GM12878 (cell line): ENCODE measurements at regions not wholly inside any gene's neighbourhood (a gene's known extent, or its start where the extent isn't known, plus 50 kb on each side); places are given as distances from the start of the nearest gene placed in this dataset.

Source experiments
- ATAC-seq: fragments of 200-7000 bp; cut with Tn5 transposase; 3 replicates; pipeline ENCODE4 v1.9.1; 2020; ENCODE audit warnings: mild to moderate bottlenecking, moderate library complexity
- BruUV-seq: library from RNA; stranded (reverse); fragments of 400-500 nt; replicated peaks from 2 replicates; lab custom pipeline; 2021; lab: Mats Ljungman, UMichigan
- CTCF ChIA-PET: fragments of 300-600 bp; sonication (Branson Sonifier 250); formaldehyde crosslinking; extraction: SDS; loops from one replicate; lab custom pipeline; 2021; ENCODE audit warnings: inconsistent platforms; lab: Yijun Ruan, JAX
- POLR2A ChIA-PET: fragments of 350-600 bp; formaldehyde crosslinking; extraction: SDS; loops from one replicate; lab custom pipeline; 2021; ENCODE audit warnings: inconsistent platforms; lab: Charles Lee
- RAD21 ChIA-PET: fragments of 300-600 bp; sonication (Branson Sonifier 250); formaldehyde crosslinking; loops from one replicate; lab custom pipeline; 2023; ENCODE audit warnings: antibody characterized with exemption; ENCODE audit not compliant: unreplicated experiment; lab: Charles Lee
- SMC1A ChIA-PET: fragments of 300-600 bp; sonication (Branson Sonifier 250); formaldehyde crosslinking; loops from one replicate; lab custom pipeline; 2023; ENCODE audit not compliant: unreplicated experiment, uncharacterized antibody; lab: Charles Lee
- DNase-seq: peaks from one replicate; pipeline ENCODE4 v3.0.0-alpha.2; 2011; ENCODE audit warnings: low read depth, low spot score
- FAIRE-seq: peaks from 3 replicates; lab custom pipeline; 2011; peaks lifted over from hg19 to GRCh38; lab: Jason Lieb, UNC
- H2AFZ ChIP-seq: 2 replicates; pipeline ENCODE4 v1.6.0; 2011; ENCODE audit warnings: low read depth, low read length, control low read depth; ENCODE audit not compliant: control insufficient read depth
- H3K27ac ChIP-seq: 2 replicates; pipeline ENCODE4 v1.5.1; 2011; ENCODE audit warnings: control low read depth; ENCODE audit not compliant: control insufficient read depth, insufficient read depth
- H3K27me3 ChIP-seq, 2 experiments: replicated peaks in 1 of 2; 2 replicates each; pipeline versions ENCODE4 v1.6.0 to v1.6.1; 2011; ENCODE audit warnings: low read length in 1 of 2; ENCODE audit not compliant: control insufficient read depth in 2 of 2, insufficient read depth in 2 of 2
- H3K36me3 ChIP-seq, 2 experiments: 2 replicates each; pipeline ENCODE4 v1.5.1; 2011; ENCODE audit warnings: low read length in 1 of 2; ENCODE audit not compliant: control insufficient read depth in 2 of 2, insufficient read depth in 2 of 2
- H3K4me1 ChIP-seq: 2 replicates; pipeline ENCODE4 v1.6.1; 2011; ENCODE audit warnings: mild to moderate bottlenecking, low read length, moderate library complexity, mixed read lengths; ENCODE audit not compliant: control insufficient read depth, insufficient read depth
- H3K4me2 ChIP-seq: 2 replicates; pipeline ENCODE4 v1.6.0; 2011; ENCODE audit warnings: control low read depth; ENCODE audit not compliant: control insufficient read depth, insufficient read depth
- H3K4me3 ChIP-seq: fragments of 200-600 bp; sonication (generic); 2 replicates; pipeline ENCODE4 v1.5.1; 2016
- H3K79me2 ChIP-seq: 2 replicates; pipeline ENCODE4 v1.6.0; 2011; ENCODE audit warnings: low read length; ENCODE audit not compliant: control insufficient read depth, insufficient read depth
- H3K9ac ChIP-seq: 2 replicates; pipeline ENCODE4 v1.8.0; 2011; ENCODE audit warnings: low read length, control low read depth, mixed read lengths; ENCODE audit not compliant: control insufficient read depth, insufficient read depth
- H3K9me3 ChIP-seq: replicated peaks from 3 replicates; pipeline ENCODE4 v1.5.1; 2011; ENCODE audit warnings: mild to moderate bottlenecking, low read length; ENCODE audit not compliant: control insufficient read depth, insufficient read depth
- H4K20me1 ChIP-seq: 2 replicates; pipeline ENCODE4 v1.6.0; 2011; ENCODE audit not compliant: control insufficient read depth, insufficient read depth
- ATF2 ChIP-seq: IDR thresholded peaks from 2 replicates; pipeline ENCODE4 v1.6.1; 2012; ENCODE audit warnings: low read length, inconsistent platforms
- BHLHE40 ChIP-seq, 2 experiments: fragments of 450-650 bp in 1 of 2; IDR thresholded peaks; 2 replicates each; pipeline ENCODE4 v1.6.1; 2011 to 2017; ENCODE audit warnings: low read depth in 2 of 2, borderline replicate concordance in 1 of 2, improper control_type of control experiment in 1 of 2, low read length in 1 of 2, mild to moderate bottlenecking in 1 of 2
- ELK1 ChIP-seq: IDR thresholded peaks from 2 replicates; pipeline ENCODE4 v1.6.1; 2012; ENCODE audit warnings: low read depth, low read length, improper control_type of control experiment
- IRF5 ChIP-seq: fragments of 450-650 bp; IDR thresholded peaks from 2 replicates; pipeline ENCODE4 v1.6.1; 2017; ENCODE audit warnings: borderline replicate concordance
- KAT2A ChIP-seq: conservative IDR thresholded peaks from 2 replicates; pipeline ENCODE4 v1.6.1; 2011; ENCODE audit warnings: low read depth, low read length; ENCODE audit not compliant: control insufficient read depth
- MAX ChIP-seq: IDR thresholded peaks from 2 replicates; pipeline ENCODE4 v1.6.1; 2012; ENCODE audit warnings: low read depth, low read length, improper control_type of control experiment
- RAD21 ChIP-seq: IDR thresholded peaks from 2 replicates; pipeline ENCODE4 v1.6.1; 2011; ENCODE audit warnings: mild to moderate bottlenecking, low read depth, low read length, moderate library complexity; ENCODE audit not compliant: insufficient read depth
- SMARCA5 ChIP-seq: fragments of 450-650 bp; IDR thresholded peaks from 2 replicates; pipeline ENCODE4 v1.6.1; 2017; ENCODE audit warnings: mild to moderate bottlenecking
- SREBF2 ChIP-seq: IDR thresholded peaks from 2 replicates; pipeline ENCODE4 v1.6.1; 2012; ENCODE audit warnings: mild to moderate bottlenecking, low read length
- SUPT20H ChIP-seq: IDR thresholded peaks from 2 replicates; pipeline ENCODE4 v1.6.1; 2011; ENCODE audit warnings: low read depth, mild to moderate bottlenecking, low read length, moderate library complexity, borderline replicate concordance; ENCODE audit not compliant: control insufficient read depth
- YBX1 ChIP-seq: fragments of 450-650 bp; IDR thresholded peaks from 2 replicates; pipeline ENCODE4 v1.6.1; 2016; ENCODE audit warnings: antibody characterized with exemption
- in situ Hi-C: fragments of 300-500 bp; cut with MboI; formaldehyde crosslinking; loops from 9 replicates; pipeline ENCODE4 v1.14.3; 2018; ENCODE audit warnings: mixed read lengths
- intact Hi-C: fragments of 100-400 bp; cut with micrococcal nuclease; formaldehyde crosslinking; loops from one replicate; pipeline ENCODE4 v1.14.2; 2022; ENCODE audit not compliant: unreplicated experiment
- TF ChIP-seq, protein P1 (sequence below): fragments of 450-650 bp; conservative IDR thresholded peaks from 2 replicates; pipeline ENCODE4 v1.6.1; 2017; ENCODE audit warnings: mild to moderate bottlenecking, moderate library complexity

DNA sequence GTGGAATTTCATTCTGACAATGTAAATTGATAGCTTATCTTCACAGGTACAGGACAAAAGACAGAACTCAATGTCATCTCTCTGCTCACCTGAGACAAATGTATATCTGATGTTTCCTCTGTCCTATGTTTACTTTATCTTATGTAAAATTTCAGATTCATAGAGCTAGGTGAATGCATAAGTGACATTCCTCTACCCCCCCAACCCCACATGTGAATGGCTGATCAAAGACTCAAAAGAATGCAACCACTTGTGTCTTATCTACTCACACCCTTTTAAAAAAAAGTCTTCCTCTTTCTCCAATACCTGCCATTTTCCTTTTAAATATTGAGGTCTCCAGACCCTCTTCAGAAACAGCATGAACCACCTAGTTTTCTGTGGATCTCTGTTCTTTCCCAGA, 736.6 kb upstream of the SEL1L start:
- H3K4me1 ChIP-seq = no peaks in the 10 kb centered on the region
- H3K9ac ChIP-seq = no peak overlapping the region
- ChIA-PET CTCF (no interaction called here), RAD21 (no interaction called here), POLR2A (no interaction called here), SMC1A (no interaction called here)
- ATAC-seq (no peak), FAIRE-seq (no peak), DNase-seq (no peak)
- H4K20me1 ChIP-seq = no peaks in the 10 kb centered on the region
- in situ Hi-C loops (no loop called here), intact Hi-C loops (no loop called here)
- no peaks in the 10 kb centered on the region for H3K27me3 ChIP-seq
- TF ChIP-seq, protein P1, sequence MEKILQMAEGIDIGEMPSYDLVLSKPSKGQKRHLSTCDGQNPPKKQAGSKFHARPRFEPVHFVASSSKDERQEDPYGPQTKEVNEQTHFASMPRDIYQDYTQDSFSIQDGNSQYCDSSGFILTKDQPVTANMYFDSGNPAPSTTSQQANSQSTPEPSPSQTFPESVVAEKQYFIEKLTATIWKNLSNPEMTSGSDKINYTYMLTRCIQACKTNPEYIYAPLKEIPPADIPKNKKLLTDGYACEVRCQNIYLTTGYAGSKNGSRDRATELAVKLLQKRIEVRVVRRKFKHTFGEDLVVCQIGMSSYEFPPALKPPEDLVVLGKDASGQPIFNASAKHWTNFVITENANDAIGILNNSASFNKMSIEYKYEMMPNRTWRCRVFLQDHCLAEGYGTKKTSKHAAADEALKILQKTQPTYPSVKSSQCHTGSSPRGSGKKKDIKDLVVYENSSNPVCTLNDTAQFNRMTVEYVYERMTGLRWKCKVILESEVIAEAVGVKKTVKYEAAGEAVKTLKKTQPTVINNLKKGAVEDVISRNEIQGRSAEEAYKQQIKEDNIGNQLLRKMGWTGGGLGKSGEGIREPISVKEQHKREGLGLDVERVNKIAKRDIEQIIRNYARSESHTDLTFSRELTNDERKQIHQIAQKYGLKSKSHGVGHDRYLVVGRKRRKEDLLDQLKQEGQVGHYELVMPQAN = no peak
- TF ChIP-seq BHLHE40 (IDR thresholded peaks at IDR 0.05; ENCODE audit: borderline replicate concordance in 1 of 2, low read depth in 2 of 2, low read length in 1 of 2) = no peak
- TF ChIP-seq KAT2A = no peak
- no peak for TF ChIP-seq IRF5
- TF ChIP-seq YBX1 = no peak
- TF ChIP-seq SUPT20H = no peak
- no peak for TF ChIP-seq SREBF2
- no peak for TF ChIP-seq SMARCA5
- no peak for TF ChIP-seq MAX
- no peak for TF ChIP-seq RAD21
- no peak for TF ChIP-seq ELK1
- TF ChIP-seq ATF2 = no peak
- H3K27ac ChIP-seq = no peak overlapping the region
- H3K4me3 ChIP-seq = no peak overlapping the region
- H3K36me3 ChIP-seq = no peaks in the 10 kb centered on the region
- H3K9me3 ChIP-seq = no peaks in the 10 kb centered on the region
- H3K4me2 ChIP-seq = no peak overlapping the region
- BruUV-seq = no TSS peak
- H2AFZ ChIP-seq = no peak overlapping the region
- H3K79me2 ChIP-seq = no peaks in the 10 kb centered on the region
